Upper lobe of left lung (tissue), 6 donors: ENCODE measurements at regions not wholly inside any gene's neighbourhood (a gene's known extent, or its start where the extent isn't known, plus 50 kb on each side); places are given as distances from the start of the nearest gene placed in this dataset.

Experiments used
- ATAC-seq, 2 donors: fragments of 200-7000 bp; cut with Tn5 transposase; one replicate each; pipeline ENCODE4 v1.9.1; 2022; ENCODE audit warnings: mild to moderate bottlenecking in 2 of 2, moderate library complexity in 2 of 2; ENCODE audit not compliant: low FRiP score in 2 of 2
- DNase-seq, 2 donors: peaks; one replicate each; pipeline ENCODE4 v3.0.0-alpha.2; 2019 to 2020
- H3K27ac ChIP-seq, 4 donors: fragments of 200-600 bp; sonication (generic); one replicate each; pipeline ENCODE4 v1.5.1; 2016 to 2019
- H3K27me3 ChIP-seq, 4 donors: fragments of 200-600 bp; sonication (generic); one replicate each; pipeline ENCODE4 v1.5.1; 2017 to 2019
- H3K36me3 ChIP-seq, 4 donors: fragments of 200-600 bp; sonication (generic); one replicate each; pipeline ENCODE4 v1.5.1; 2016 to 2019
- H3K4me1 ChIP-seq, 4 donors: fragments of 200-600 bp; sonication (generic); one replicate each; pipeline ENCODE4 v1.5.1; 2018 to 2019
- H3K4me3 ChIP-seq, 4 donors: fragments of 200-600 bp; sonication (generic); one replicate each; pipeline ENCODE4 v1.5.1; 2017 to 2019; ENCODE audit warnings: mild to moderate bottlenecking in 2 of 4, moderate library complexity in 1 of 4
- H3K9me3 ChIP-seq, 4 donors: fragments of 200-600 bp; sonication (generic); one replicate each; pipeline ENCODE4 v1.5.1; 2018 to 2019
- CTCF ChIP-seq, 6 experiments: fragments of 450-650 bp in 4 of 6; fragments of 200-600 bp in 2 of 6; sonication (generic) in 2 of 6; IDR thresholded peaks; one replicate each; pipeline ENCODE4 v1.5.1; 2016 to 2019; ENCODE audit warnings: antibody characterized with exemption in 6 of 6
- EP300 ChIP-seq, 4 donors: sonication (generic); formaldehyde crosslinking; IDR thresholded peaks; one replicate each; pipeline ENCODE4 v1.5.1; 2017; ENCODE audit warnings: antibody characterized with exemption in 4 of 4, control low read depth in 2 of 4
- POLR2A ChIP-seq, 4 donors: fragments of 450-650 bp; IDR thresholded peaks; one replicate each; pipeline ENCODE4 v1.5.1; 2016 to 2017; ENCODE audit warnings: antibody characterized with exemption in 4 of 4, mild to moderate bottlenecking in 2 of 4
- POLR2AphosphoS5 ChIP-seq, 2 donors: sonication (generic); formaldehyde crosslinking; IDR thresholded peaks; one replicate each; pipeline ENCODE4 v1.5.1; 2017; ENCODE audit warnings: antibody characterized with exemption in 2 of 2
- WGBS, 2 donors: methylation state at CpG; one replicate each; pipeline ENCODE4 v1.1.5; 2017 to 2018; 5-methylcytosine and 5-hydroxymethylcytosine counted together
- donor health status: DM: no; HTN: no; CAD: no; lungs with moderate emphysema.
- donor health status: DM: no; HTN: yes; CAD: no; lungs with severe emphysema.

- Histone ChIP-seq H3K27ac (peak overlapping the region in 1 of 4 donors; percentile 38), H3K4me3 (no peak overlapping the region), H3K4me1 (peaks cover 0 to 16% (median 6%) of the 10 kb centered on the region in 4 donors), H3K9me3 (no peaks in the 10 kb centered on the region), H3K36me3 (no peaks in the 10 kb centered on the region), H3K27me3 (peaks cover 0 to 3% (median 0%) of the 10 kb centered on the region in 4 donors)
- ATAC-seq: no peak
- DNase-seq: no peak
- 66 to 94% methylated on average over 3 to 4 of the region's 4 CpGs for WGBS, 2 donors
- TF ChIP-seq EP300 (IDR thresholded peaks at IDR 0.05): no peak
- TF ChIP-seq CTCF (IDR thresholded peaks at IDR 0.05): no peak
- no peak for TF ChIP-seq POLR2A (IDR thresholded peaks at IDR 0.05)
- TF ChIP-seq POLR2AphosphoS5 (IDR thresholded peaks at IDR 0.05): no peak
These were observed 142.1 kb downstream of the BCOR start for GRCh38 chrX:39955625-39956024.

GRCh38 chrX:39956803-39957394 lies 140.9 kb downstream of the BCOR start:
- no peaks in the 10 kb centered on the region for H3K36me3 ChIP-seq
- H3K4me3 ChIP-seq: no peak overlapping the region
- WGBS, 2 donors: 79 to 83% methylated on average over 6 to 7 of the region's 7 CpGs
- ATAC-seq (no peak), DNase-seq (no peak)
- TF ChIP-seq POLR2AphosphoS5 (IDR thresholded peaks at IDR 0.05): no peak
- no peak for TF ChIP-seq EP300 (IDR thresholded peaks at IDR 0.05)
- no peak for TF ChIP-seq CTCF (IDR thresholded peaks at IDR 0.05)
- TF ChIP-seq POLR2A (IDR thresholded peaks at IDR 0.05): no peak
- H3K27me3 ChIP-seq: peaks cover 0 to 3% (median 0%) of the 10 kb centered on the region in 4 donors
- H3K9me3 ChIP-seq: no peaks in the 10 kb centered on the region
- H3K27ac ChIP-seq: no peak overlapping the region
- H3K4me1 ChIP-seq: peaks cover 0 to 16% (median 6%) of the 10 kb centered on the region in 4 donors

- H3K36me3 ChIP-seq: no peaks in the 10 kb centered on the region
- H3K27ac ChIP-seq: no peak overlapping the region
- WGBS, 2 donors: 82 to 84% methylated on average over 5 to 7 of the region's 7 CpGs
- H3K9me3 ChIP-seq: no peaks in the 10 kb centered on the region
- ATAC-seq (no peak), DNase-seq (no peak)
- peaks cover 0 to 16% (median 6%) of the 10 kb centered on the region in 4 donors for H3K4me1 ChIP-seq
- no peak overlapping the region for H3K4me3 ChIP-seq
- peaks cover 0 to 3% (median 0%) of the 10 kb centered on the region in 4 donors for H3K27me3 ChIP-seq
- TF ChIP-seq POLR2AphosphoS5 (IDR thresholded peaks at IDR 0.05) (no peak), CTCF (IDR thresholded peaks at IDR 0.05) (no peak), POLR2A (IDR thresholded peaks at IDR 0.05) (no peak), EP300 (IDR thresholded peaks at IDR 0.05) (no peak)
These were observed 139.8 kb downstream of the BCOR start for GRCh38 chrX:39957816-39958566.

GRCh38 chrX:39958850-39959249 lies 138.9 kb downstream of the BCOR start:
- Histone ChIP-seq H3K9me3 (no peaks in the 10 kb centered on the region), H3K4me3 (no peak overlapping the region), H3K4me1 (peaks cover 0 to 9% (median 2%) of the 10 kb centered on the region in 4 donors), H3K36me3 (no peaks in the 10 kb centered on the region), H3K27me3 (peaks cover 0 to 3% (median 0%) of the 10 kb centered on the region in 4 donors), H3K27ac (no peak overlapping the region)
- DNase-seq (no peak), ATAC-seq (no peak)
- no peak for TF ChIP-seq POLR2A (IDR thresholded peaks at IDR 0.05)
- TF ChIP-seq CTCF (IDR thresholded peaks at IDR 0.05): no peak
- TF ChIP-seq POLR2AphosphoS5 (IDR thresholded peaks at IDR 0.05): no peak
- TF ChIP-seq EP300 (IDR thresholded peaks at IDR 0.05): no peak
- WGBS, 2 donors: 87% methylated on average over 5 of the region's 5 CpGs; no CpG with 5 or more reads in 1 of the 2 donors
